GM12878 (cell line): ENCODE measurements at regions not wholly inside any gene's neighbourhood (a gene's known extent, or its start where the extent isn't known, plus 50 kb on each side); places are given as distances from the start of the nearest gene placed in this dataset.

ENCODE experiments used
- ATAC-seq: fragments of 200-7000 bp; cut with Tn5 transposase; 3 replicates; pipeline ENCODE4 v1.9.1; 2020; ENCODE audit warnings: mild to moderate bottlenecking, moderate library complexity
- BruUV-seq: library from RNA; stranded (reverse); fragments of 400-500 nt; replicated peaks from 2 replicates; lab custom pipeline; 2021; lab: Mats Ljungman, UMichigan
- CTCF ChIA-PET: fragments of 300-600 bp; sonication (Branson Sonifier 250); formaldehyde crosslinking; extraction: SDS; loops from one replicate; lab custom pipeline; 2021; ENCODE audit warnings: inconsistent platforms; lab: Yijun Ruan, JAX
- POLR2A ChIA-PET: fragments of 350-600 bp; formaldehyde crosslinking; extraction: SDS; loops from one replicate; lab custom pipeline; 2021; ENCODE audit warnings: inconsistent platforms; lab: Charles Lee
- RAD21 ChIA-PET: fragments of 300-600 bp; sonication (Branson Sonifier 250); formaldehyde crosslinking; loops from one replicate; lab custom pipeline; 2023; ENCODE audit warnings: antibody characterized with exemption; ENCODE audit not compliant: unreplicated experiment; lab: Charles Lee
- SMC1A ChIA-PET: fragments of 300-600 bp; sonication (Branson Sonifier 250); formaldehyde crosslinking; loops from one replicate; lab custom pipeline; 2023; ENCODE audit not compliant: unreplicated experiment, uncharacterized antibody; lab: Charles Lee
- DNase-seq: peaks from one replicate; pipeline ENCODE4 v3.0.0-alpha.2; 2011; ENCODE audit warnings: low read depth, low spot score
- FAIRE-seq: peaks from 3 replicates; lab custom pipeline; 2011; peaks lifted over from hg19 to GRCh38; lab: Jason Lieb, UNC
- H2AFZ ChIP-seq: 2 replicates; pipeline ENCODE4 v1.6.0; 2011; ENCODE audit warnings: low read depth, low read length, control low read depth; ENCODE audit not compliant: control insufficient read depth
- H3K27ac ChIP-seq: 2 replicates; pipeline ENCODE4 v1.5.1; 2011; ENCODE audit warnings: control low read depth; ENCODE audit not compliant: control insufficient read depth, insufficient read depth
- H3K27me3 ChIP-seq, 2 experiments: replicated peaks in 1 of 2; 2 replicates each; pipeline versions ENCODE4 v1.6.0 to v1.6.1; 2011; ENCODE audit warnings: low read length in 1 of 2; ENCODE audit not compliant: control insufficient read depth in 2 of 2, insufficient read depth in 2 of 2
- H3K36me3 ChIP-seq, 2 experiments: 2 replicates each; pipeline ENCODE4 v1.5.1; 2011; ENCODE audit warnings: low read length in 1 of 2; ENCODE audit not compliant: control insufficient read depth in 2 of 2, insufficient read depth in 2 of 2
- H3K4me1 ChIP-seq: 2 replicates; pipeline ENCODE4 v1.6.1; 2011; ENCODE audit warnings: mild to moderate bottlenecking, low read length, moderate library complexity, mixed read lengths; ENCODE audit not compliant: control insufficient read depth, insufficient read depth
- H3K4me2 ChIP-seq: 2 replicates; pipeline ENCODE4 v1.6.0; 2011; ENCODE audit warnings: control low read depth; ENCODE audit not compliant: control insufficient read depth, insufficient read depth
- H3K4me3 ChIP-seq: fragments of 200-600 bp; sonication (generic); 2 replicates; pipeline ENCODE4 v1.5.1; 2016
- H3K79me2 ChIP-seq: 2 replicates; pipeline ENCODE4 v1.6.0; 2011; ENCODE audit warnings: low read length; ENCODE audit not compliant: control insufficient read depth, insufficient read depth
- H3K9ac ChIP-seq: 2 replicates; pipeline ENCODE4 v1.8.0; 2011; ENCODE audit warnings: low read length, control low read depth, mixed read lengths; ENCODE audit not compliant: control insufficient read depth, insufficient read depth
- H3K9me3 ChIP-seq: replicated peaks from 3 replicates; pipeline ENCODE4 v1.5.1; 2011; ENCODE audit warnings: mild to moderate bottlenecking, low read length; ENCODE audit not compliant: control insufficient read depth, insufficient read depth
- H4K20me1 ChIP-seq: 2 replicates; pipeline ENCODE4 v1.6.0; 2011; ENCODE audit not compliant: control insufficient read depth, insufficient read depth
- FOS ChIP-seq: IDR thresholded peaks from 3 replicates; pipeline ENCODE4 v1.6.1; 2011; ENCODE audit warnings: borderline replicate concordance; ENCODE audit not compliant: insufficient read length; ENCODE audit errors: extremely low read depth
- GATAD2B ChIP-seq: fragments of 450-650 bp; conservative IDR thresholded peaks from 2 replicates; pipeline ENCODE4 v1.6.1; 2017; ENCODE audit warnings: low read depth, mild to moderate bottlenecking, moderate library complexity
- IKZF1 ChIP-seq: fragments of 450-650 bp; conservative IDR thresholded peaks from 2 replicates; pipeline ENCODE4 v1.6.1; 2017; ENCODE audit warnings: antibody characterized with exemption, mild to moderate bottlenecking
- MAX ChIP-seq: IDR thresholded peaks from 2 replicates; pipeline ENCODE4 v1.6.1; 2012; ENCODE audit warnings: low read depth, low read length, improper control_type of control experiment
- NRF1 ChIP-seq: conservative IDR thresholded peaks from 2 replicates; pipeline ENCODE4 v1.6.1; 2011; ENCODE audit warnings: mild to moderate bottlenecking, low read depth, low read length, improper control_type of control experiment
- PAX5 ChIP-seq: IDR thresholded peaks from 2 replicates; pipeline ENCODE4 v1.6.1; 2011; ENCODE audit warnings: low read depth, low read length, borderline replicate concordance
- SMARCA5 ChIP-seq: fragments of 450-650 bp; IDR thresholded peaks from 2 replicates; pipeline ENCODE4 v1.6.1; 2017; ENCODE audit warnings: mild to moderate bottlenecking
- STAT1 ChIP-seq: fragments of 450-650 bp; conservative IDR thresholded peaks from 2 replicates; pipeline ENCODE4 v1.6.1; 2014; ENCODE audit warnings: antibody characterized with exemption, mild to moderate bottlenecking
- USF1 ChIP-seq: IDR thresholded peaks from 2 replicates; pipeline ENCODE4 v1.6.1; 2011; ENCODE audit warnings: borderline replicate concordance, low read depth, mild to moderate bottlenecking, moderate library complexity, mixed read lengths, low read length; ENCODE audit not compliant: insufficient read depth; ENCODE audit errors: extremely low read length
- WRNIP1 ChIP-seq: IDR thresholded peaks from 2 replicates; pipeline ENCODE4 v1.6.1; 2011; ENCODE audit warnings: low read depth, low read length, improper control_type of control experiment, borderline replicate concordance
- ZBED1 ChIP-seq: IDR thresholded peaks from 2 replicates; pipeline ENCODE4 v1.6.1; 2016; ENCODE audit warnings: borderline replicate concordance
- ZZZ3 ChIP-seq: IDR thresholded peaks from 2 replicates; pipeline ENCODE4 v1.6.1; 2011; ENCODE audit warnings: low read depth; ENCODE audit not compliant: control insufficient read depth, insufficient read length
- WGBS: methylation state at CpG from one replicate; pipeline ENCODE4 v1.1.6; 2016; ENCODE audit warnings: low lambda C conversion rate; ENCODE audit not compliant: insufficient replicate concordance, insufficient coverage; ENCODE audit errors: missing lambda C conversion rate; 5-methylcytosine and 5-hydroxymethylcytosine counted together
- in situ Hi-C: fragments of 300-500 bp; cut with MboI; formaldehyde crosslinking; loops from 9 replicates; pipeline ENCODE4 v1.14.3; 2018; ENCODE audit warnings: mixed read lengths
- intact Hi-C: fragments of 100-400 bp; cut with micrococcal nuclease; formaldehyde crosslinking; loops from one replicate; pipeline ENCODE4 v1.14.2; 2022; ENCODE audit not compliant: unreplicated experiment
- TF ChIP-seq, protein P1 (sequence below): IDR thresholded peaks from 2 replicates; pipeline ENCODE4 v1.6.1; 2012; ENCODE audit warnings: low read depth, low read length, improper control_type of control experiment
- TF ChIP-seq, protein P2 (sequence below): fragments of 450-650 bp; IDR thresholded peaks from 2 replicates; pipeline ENCODE4 v1.6.1; 2017; ENCODE audit warnings: borderline replicate concordance

GRCh38 chr2:78749638-78750037 is 275.9 kb upstream of the REG3G start:
- ChIA-PET POLR2A (no interaction called here), RAD21 (no interaction called here), SMC1A (no interaction called here), CTCF (interaction anchor here (0.5 kb wide), 1 partner anchor 1138 kb away, joined by 3 read pairs; no protein-coding TSS in a partner anchor)
- intact Hi-C loops = no loop called here
- Histone ChIP-seq H2AFZ (no peak overlapping the region), H3K9ac (no peak overlapping the region), H4K20me1 (no peaks in the 10 kb centered on the region), H3K4me2 (no peak overlapping the region), H3K27me3 (no peaks in the 10 kb centered on the region), H3K9me3 (no peaks in the 10 kb centered on the region), H3K79me2 (no peaks in the 10 kb centered on the region), H3K4me3 (no peak overlapping the region), H3K27ac (no peak overlapping the region), H3K4me1 (no peaks in the 10 kb centered on the region), H3K36me3 (no peaks in the 10 kb centered on the region)
- in situ Hi-C loops = no loop called here
- TF ChIP-seq NRF1 = no peak
- no peak for TF ChIP-seq WRNIP1
- no peak for TF ChIP-seq MAX
- no peak for TF ChIP-seq FOS
- TF ChIP-seq SMARCA5 = no peak
- TF ChIP-seq, protein P1, sequence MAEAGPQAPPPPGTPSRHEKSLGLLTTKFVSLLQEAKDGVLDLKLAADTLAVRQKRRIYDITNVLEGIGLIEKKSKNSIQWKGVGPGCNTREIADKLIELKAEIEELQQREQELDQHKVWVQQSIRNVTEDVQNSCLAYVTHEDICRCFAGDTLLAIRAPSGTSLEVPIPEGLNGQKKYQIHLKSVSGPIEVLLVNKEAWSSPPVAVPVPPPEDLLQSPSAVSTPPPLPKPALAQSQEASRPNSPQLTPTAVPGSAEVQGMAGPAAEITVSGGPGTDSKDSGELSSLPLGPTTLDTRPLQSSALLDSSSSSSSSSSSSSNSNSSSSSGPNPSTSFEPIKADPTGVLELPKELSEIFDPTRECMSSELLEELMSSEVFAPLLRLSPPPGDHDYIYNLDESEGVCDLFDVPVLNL = no peak
- no peak for TF ChIP-seq IKZF1
- no peak for TF ChIP-seq ZZZ3
- no peak for TF ChIP-seq STAT1
- TF ChIP-seq, protein P2, sequence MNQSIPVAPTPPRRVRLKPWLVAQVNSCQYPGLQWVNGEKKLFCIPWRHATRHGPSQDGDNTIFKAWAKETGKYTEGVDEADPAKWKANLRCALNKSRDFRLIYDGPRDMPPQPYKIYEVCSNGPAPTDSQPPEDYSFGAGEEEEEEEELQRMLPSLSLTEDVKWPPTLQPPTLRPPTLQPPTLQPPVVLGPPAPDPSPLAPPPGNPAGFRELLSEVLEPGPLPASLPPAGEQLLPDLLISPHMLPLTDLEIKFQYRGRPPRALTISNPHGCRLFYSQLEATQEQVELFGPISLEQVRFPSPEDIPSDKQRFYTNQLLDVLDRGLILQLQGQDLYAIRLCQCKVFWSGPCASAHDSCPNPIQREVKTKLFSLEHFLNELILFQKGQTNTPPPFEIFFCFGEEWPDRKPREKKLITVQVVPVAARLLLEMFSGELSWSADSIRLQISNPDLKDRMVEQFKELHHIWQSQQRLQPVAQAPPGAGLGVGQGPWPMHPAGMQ = no peak
- no peak for TF ChIP-seq USF1
- no peak for TF ChIP-seq GATAD2B
- no peak for TF ChIP-seq ZBED1
- TF ChIP-seq PAX5 = no peak
- DNase-seq (no peak), FAIRE-seq (no peak), ATAC-seq (no peak)
- 7% methylated on average over 1 of the region's 1 CpG for WGBS
- BruUV-seq = no TSS peak
